ENCODE measurements at regions not wholly inside any gene's neighbourhood (a gene's known extent, or its start where the extent isn't known, plus 50 kb on each side); places are given as distances from the start of the nearest gene placed in this dataset.

DNA sequence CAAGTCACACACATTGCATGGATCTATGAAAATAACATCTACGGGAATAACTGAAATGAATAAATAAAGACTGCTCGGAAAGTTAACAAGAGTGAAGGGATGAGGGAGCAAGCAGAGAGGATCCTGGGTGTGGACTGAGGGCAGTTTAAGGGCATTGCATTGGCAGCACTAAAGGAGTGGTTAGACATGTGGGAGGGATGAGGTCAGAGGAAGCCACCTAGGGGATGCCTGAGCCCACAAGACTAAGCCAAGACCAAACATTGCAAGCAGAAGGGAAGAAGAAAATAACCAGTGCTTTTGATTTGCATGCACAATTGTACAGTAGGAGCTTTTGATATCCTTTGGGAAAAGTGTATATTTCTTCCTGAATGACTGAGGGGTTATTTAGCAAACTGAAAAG, 106.1 kb downstream of the MSL3 start:
- TF ChIP-seq, protein P1, sequence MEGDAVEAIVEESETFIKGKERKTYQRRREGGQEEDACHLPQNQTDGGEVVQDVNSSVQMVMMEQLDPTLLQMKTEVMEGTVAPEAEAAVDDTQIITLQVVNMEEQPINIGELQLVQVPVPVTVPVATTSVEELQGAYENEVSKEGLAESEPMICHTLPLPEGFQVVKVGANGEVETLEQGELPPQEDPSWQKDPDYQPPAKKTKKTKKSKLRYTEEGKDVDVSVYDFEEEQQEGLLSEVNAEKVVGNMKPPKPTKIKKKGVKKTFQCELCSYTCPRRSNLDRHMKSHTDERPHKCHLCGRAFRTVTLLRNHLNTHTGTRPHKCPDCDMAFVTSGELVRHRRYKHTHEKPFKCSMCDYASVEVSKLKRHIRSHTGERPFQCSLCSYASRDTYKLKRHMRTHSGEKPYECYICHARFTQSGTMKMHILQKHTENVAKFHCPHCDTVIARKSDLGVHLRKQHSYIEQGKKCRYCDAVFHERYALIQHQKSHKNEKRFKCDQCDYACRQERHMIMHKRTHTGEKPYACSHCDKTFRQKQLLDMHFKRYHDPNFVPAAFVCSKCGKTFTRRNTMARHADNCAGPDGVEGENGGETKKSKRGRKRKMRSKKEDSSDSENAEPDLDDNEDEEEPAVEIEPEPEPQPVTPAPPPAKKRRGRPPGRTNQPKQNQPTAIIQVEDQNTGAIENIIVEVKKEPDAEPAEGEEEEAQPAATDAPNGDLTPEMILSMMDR (conservative IDR thresholded peaks at IDR 0.05 in 1 of 2, IDR thresholded peaks at IDR 0.05 in 1 of 2; ENCODE audit: low read depth in 1 of 2, low read length in 2 of 2), result no peak
- no peak for TF ChIP-seq EZH2 (IDR thresholded peaks at IDR 0.05; ENCODE audit: low read length, missing control alignments)

All from fibroblast of lung (primary cell).